Loucy (cell line): ENCODE measurements at regions not wholly inside any gene's neighbourhood (a gene's known extent, or its start where the extent isn't known, plus 50 kb on each side); places are given as distances from the start of the nearest gene placed in this dataset.
"Not testable (repeated sequence)": the region's sequence is repeated elsewhere in the genome, so short reads cannot be mapped to it uniquely, and the experiment has no call there.

Experiments
- EZH2phosphoT487 ChIP-seq: fragments of 200-600 bp; IDR thresholded peaks from 2 replicates; pipeline ENCODE4 v1.6.1; 2018; ENCODE audit warnings: antibody characterized with exemption, mild to moderate bottlenecking, moderate library complexity, borderline replicate concordance
- TF ChIP-seq, protein P1 (sequence below): fragments of 200-600 bp; sonication (generic); conservative IDR thresholded peaks from 2 replicates; pipeline ENCODE4 v1.5.1; 2014; ENCODE audit warnings: mild to moderate bottlenecking, antibody characterized with exemption, low read length

DNA sequence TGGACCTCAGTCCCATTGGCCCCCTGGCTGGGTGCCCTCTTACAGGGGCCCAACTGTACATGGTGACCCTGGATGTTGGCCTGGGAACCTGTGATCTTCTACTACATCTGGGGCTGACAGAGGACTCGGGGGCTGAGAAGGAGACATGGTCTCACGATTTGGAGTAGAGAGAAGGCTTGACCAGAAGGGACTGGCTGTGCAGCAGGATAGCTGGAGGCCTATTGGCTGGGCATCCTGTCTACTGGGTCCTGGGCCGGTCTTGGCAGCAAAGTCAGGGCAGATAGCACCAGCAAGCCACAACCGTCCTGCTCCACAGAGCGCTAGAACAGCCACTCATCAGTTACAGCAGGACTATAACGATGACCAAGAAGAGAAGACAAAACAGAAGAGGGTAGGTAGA, 66.4 kb upstream of the PLGLB1 start:
- TF ChIP-seq, protein P1, sequence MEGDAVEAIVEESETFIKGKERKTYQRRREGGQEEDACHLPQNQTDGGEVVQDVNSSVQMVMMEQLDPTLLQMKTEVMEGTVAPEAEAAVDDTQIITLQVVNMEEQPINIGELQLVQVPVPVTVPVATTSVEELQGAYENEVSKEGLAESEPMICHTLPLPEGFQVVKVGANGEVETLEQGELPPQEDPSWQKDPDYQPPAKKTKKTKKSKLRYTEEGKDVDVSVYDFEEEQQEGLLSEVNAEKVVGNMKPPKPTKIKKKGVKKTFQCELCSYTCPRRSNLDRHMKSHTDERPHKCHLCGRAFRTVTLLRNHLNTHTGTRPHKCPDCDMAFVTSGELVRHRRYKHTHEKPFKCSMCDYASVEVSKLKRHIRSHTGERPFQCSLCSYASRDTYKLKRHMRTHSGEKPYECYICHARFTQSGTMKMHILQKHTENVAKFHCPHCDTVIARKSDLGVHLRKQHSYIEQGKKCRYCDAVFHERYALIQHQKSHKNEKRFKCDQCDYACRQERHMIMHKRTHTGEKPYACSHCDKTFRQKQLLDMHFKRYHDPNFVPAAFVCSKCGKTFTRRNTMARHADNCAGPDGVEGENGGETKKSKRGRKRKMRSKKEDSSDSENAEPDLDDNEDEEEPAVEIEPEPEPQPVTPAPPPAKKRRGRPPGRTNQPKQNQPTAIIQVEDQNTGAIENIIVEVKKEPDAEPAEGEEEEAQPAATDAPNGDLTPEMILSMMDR, result not testable (repeated sequence)
- not testable (repeated sequence) for TF ChIP-seq EZH2phosphoT487
